ENCODE measurements at regions not wholly inside any gene's neighbourhood (a gene's known extent, or its start where the extent isn't known, plus 50 kb on each side); places are given as distances from the start of the nearest gene placed in this dataset.

DNA sequence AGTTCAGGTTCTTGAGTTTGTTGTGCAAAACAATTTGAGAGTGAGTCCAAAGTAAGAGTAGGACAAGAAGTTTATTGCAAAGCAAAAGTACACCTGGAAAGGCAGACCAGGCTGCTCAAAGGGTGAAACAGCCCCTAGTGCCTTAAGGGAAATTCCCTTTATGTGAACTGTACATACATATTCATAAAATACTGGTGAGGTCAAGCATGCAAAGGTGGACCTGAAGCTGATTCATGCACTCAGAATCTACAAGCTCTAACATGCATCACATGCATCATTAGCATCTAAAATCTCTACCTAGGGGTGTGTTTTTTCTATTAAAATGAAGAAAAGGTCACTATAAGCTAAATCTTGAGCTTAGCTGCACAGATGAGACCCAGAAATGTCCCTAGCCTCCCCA is 266.9 kb downstream of the SPATA18 start:
- Mint-ChIP-seq H3K27me3 (no peaks in the 10 kb centered on the region), H3K9me3 (no peaks in the 10 kb centered on the region)

GRCh38 chr4:52329894-52330293 is 278.8 kb downstream of the SPATA18 start:
- Mint-ChIP-seq H3K4me3 (no peak overlapping the region), H3K36me3 (ENCODE audit: low read depth) (no peaks in the 10 kb centered on the region), H3K27me3 (no peaks in the 10 kb centered on the region), H3K4me1 (no peaks in the 10 kb centered on the region), H3K27ac (no peak overlapping the region), H3K9me3 (peaks cover 16% of the 10 kb centered on the region)
- ChIA-PET CTCF (no interaction called here), POLR2A (interaction anchor here (0.6 kb wide), 1 partner anchor 606 kb away, joined by 3 read pairs; no protein-coding TSS in a partner anchor)
- DNase-seq: no peak

More for the DNA sequence above, 266.9 kb downstream of the SPATA18 start:
- no peak overlapping the region for H3K27ac Mint-ChIP-seq
- no peaks in the 10 kb centered on the region for H3K36me3 Mint-ChIP-seq (ENCODE audit: low read depth)
- ChIA-PET CTCF (no interaction called here), POLR2A (no interaction called here)
- no peak overlapping the region for H3K4me3 Mint-ChIP-seq
- no peaks in the 10 kb centered on the region for H3K4me1 Mint-ChIP-seq
- DNase-seq: no peak

DNA sequence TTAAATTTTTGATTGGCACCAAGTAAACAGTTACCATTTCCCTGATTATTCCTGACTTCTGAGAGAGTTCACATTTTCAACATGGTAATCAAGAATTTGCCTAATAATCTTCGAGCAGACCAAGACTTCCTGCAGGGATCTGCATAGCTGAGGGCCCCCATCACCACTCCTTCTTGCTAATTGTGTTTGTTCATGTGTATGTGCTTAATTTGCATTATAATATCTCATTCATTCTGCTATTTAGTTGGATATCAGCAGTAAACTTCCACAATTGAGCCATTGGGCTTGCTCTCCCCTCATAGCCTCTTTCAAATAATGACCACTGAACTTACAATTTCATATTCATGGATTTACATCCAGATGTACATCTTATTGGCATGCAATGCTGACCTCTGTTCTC is 292.5 kb downstream of the SPATA18 start:
- H3K4me3 Mint-ChIP-seq: no peak overlapping the region
- H3K27me3 Mint-ChIP-seq: no peaks in the 10 kb centered on the region
- CTCF ChIA-PET: no interaction called here
- no peak for DNase-seq
- H3K4me1 Mint-ChIP-seq: no peaks in the 10 kb centered on the region
- no peak overlapping the region for H3K27ac Mint-ChIP-seq
- POLR2A ChIA-PET: no interaction called here
- H3K36me3 Mint-ChIP-seq (ENCODE audit: low read depth): no peaks in the 10 kb centered on the region
- peaks cover 2% of the 10 kb centered on the region for H3K9me3 Mint-ChIP-seq

DNA sequence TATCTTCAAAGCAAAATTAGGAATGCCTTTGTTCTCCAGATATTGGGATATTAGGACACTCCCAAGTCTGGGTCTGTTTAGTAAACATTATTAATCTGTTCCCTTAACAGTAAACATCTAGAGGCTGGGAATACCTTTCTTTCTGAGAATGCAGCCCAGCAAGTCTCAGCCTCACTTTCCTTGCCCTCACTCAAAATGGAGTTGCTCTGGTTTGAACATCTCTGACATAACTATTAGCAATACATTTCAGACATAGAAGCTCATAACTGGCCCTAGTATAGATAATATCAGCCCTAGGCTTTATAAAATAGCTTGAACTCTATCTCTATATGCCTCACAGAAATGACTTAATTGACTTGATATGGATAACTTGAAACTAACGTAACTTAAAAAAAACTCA is 299.8 kb downstream of the SPATA18 start:
- CTCF ChIA-PET: no interaction called here
- H3K27me3 Mint-ChIP-seq: no peaks in the 10 kb centered on the region

GRCh38 chr4:52358366-52358765 is 300.7 kb downstream of the USP46 start:
- POLR2A ChIA-PET: no interaction called here
- DNase-seq: no peak
- no peaks in the 10 kb centered on the region for H3K27me3 Mint-ChIP-seq
- no peaks in the 10 kb centered on the region for H3K4me1 Mint-ChIP-seq
- H3K36me3 Mint-ChIP-seq (ENCODE audit: low read depth): no peaks in the 10 kb centered on the region
- no peak overlapping the region for H3K27ac Mint-ChIP-seq
- no peak overlapping the region for H3K4me3 Mint-ChIP-seq
- no peaks in the 10 kb centered on the region for H3K9me3 Mint-ChIP-seq
- CTCF ChIA-PET: interaction anchor here (1.0 to 1.5 kb wide), 2 partner anchors 10 to 187 kb away, joined by 4 read pairs; no protein-coding TSS in a partner anchor

More for the DNA sequence above, 299.8 kb downstream of the SPATA18 start:
- Mint-ChIP-seq H3K4me3 (no peak overlapping the region), H3K36me3 (ENCODE audit: low read depth) (no peaks in the 10 kb centered on the region), H3K27ac (no peak overlapping the region), H3K4me1 (no peaks in the 10 kb centered on the region), H3K9me3 (no peaks in the 10 kb centered on the region)
- POLR2A ChIA-PET: no interaction called here
- no peak for DNase-seq

DNA sequence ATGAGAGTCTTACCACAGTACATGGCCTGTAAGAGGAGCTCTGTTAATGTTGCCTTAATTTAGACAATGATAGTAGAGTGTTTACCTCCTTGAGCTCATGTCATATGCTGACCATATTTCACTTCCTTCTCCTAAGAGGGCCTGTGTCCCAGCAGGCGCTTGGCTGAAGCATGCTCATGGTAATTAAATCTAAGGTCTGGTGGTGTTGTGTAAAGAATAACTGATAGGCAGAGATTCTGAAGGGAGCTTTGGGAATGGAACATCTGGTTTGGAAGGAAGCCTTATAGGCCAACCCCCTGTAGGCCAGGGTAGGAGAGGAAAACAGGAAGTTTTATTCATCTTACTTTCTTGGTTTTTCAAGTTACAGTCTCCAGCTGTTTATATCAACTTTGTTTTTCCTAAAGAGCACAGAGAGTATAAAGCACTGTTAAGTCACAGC is 300.2 kb downstream of the USP46 start:
- POLR2A ChIA-PET: no interaction called here
- H3K27me3 Mint-ChIP-seq: no peaks in the 10 kb centered on the region
- CTCF ChIA-PET: interaction anchor here (1.0 to 1.5 kb wide), 2 partner anchors 10 to 186 kb away, joined by 4 read pairs; no protein-coding TSS in a partner anchor
- H3K27ac Mint-ChIP-seq: no peak overlapping the region
- no peak overlapping the region for H3K4me3 Mint-ChIP-seq
- DNase-seq: no peak
- no peaks in the 10 kb centered on the region for H3K36me3 Mint-ChIP-seq (ENCODE audit: low read depth)
- H3K4me1 Mint-ChIP-seq: no peaks in the 10 kb centered on the region
- H3K9me3 Mint-ChIP-seq: no peaks in the 10 kb centered on the region

- ChIA-PET CTCF (no interaction called here), POLR2A (no interaction called here)
- H3K4me3 Mint-ChIP-seq: no peak overlapping the region
- H3K27me3 Mint-ChIP-seq: no peaks in the 10 kb centered on the region
- DNase-seq: no peak
- H3K9me3 Mint-ChIP-seq: no peaks in the 10 kb centered on the region
- H3K4me1 Mint-ChIP-seq: no peaks in the 10 kb centered on the region
- H3K27ac Mint-ChIP-seq: no peak overlapping the region
- no peaks in the 10 kb centered on the region for H3K36me3 Mint-ChIP-seq (ENCODE audit: low read depth)
Measured at GRCh38 chr4:52366191-52366590, 292.9 kb downstream of the USP46 start.

DNA sequence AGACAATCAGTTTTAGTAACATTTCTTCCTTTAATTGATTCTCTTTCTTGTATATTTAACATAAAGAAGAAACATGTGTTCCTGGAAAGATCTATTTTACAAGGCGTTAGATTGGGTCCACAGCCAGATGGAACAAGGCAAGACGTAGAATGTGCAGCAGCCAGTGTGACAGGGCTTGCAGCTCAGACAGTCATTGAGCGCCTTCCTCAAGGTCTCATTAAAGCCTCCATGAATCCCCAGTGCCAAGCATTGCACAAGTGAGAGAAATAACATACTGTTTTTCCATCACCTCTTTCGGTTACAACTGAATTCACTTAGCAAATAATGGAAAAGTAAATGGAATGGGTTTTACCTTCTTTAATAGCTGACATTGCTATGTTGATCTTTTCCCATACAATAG is 292.5 kb downstream of the USP46 start:
- H3K27ac Mint-ChIP-seq: no peak overlapping the region
- POLR2A ChIA-PET: no interaction called here

DNA sequence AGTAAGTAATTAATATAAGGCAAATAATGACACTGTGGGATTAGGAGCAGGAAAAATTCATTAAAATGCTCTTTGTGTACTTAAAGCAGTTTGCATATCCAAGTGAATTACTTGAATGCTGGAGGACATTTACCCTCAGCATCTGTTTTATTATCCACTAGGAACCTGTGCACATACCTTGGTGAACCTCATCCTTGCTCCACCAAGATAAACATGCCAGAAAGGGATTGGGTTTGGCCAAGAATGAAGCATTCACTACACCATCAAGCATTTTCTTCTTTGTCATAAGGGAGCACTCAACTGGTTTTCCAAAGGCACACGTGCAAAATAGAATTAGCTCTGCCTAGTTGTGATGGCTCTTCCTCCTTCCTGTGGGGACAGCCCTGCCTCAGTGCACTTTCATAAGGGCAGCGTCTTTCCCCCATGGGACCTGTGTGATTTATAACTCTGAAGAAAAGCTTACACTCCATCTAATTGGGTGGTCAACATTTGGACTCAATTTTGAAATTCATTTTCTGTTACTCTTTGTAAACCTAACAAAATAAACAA is 291.7 kb downstream of the USP46 start:
- no peak for DNase-seq
- Mint-ChIP-seq H3K9me3 (no peaks in the 10 kb centered on the region), H3K27me3 (no peaks in the 10 kb centered on the region), H3K27ac (no peak overlapping the region), H3K36me3 (ENCODE audit: low read depth) (no peaks in the 10 kb centered on the region), H3K4me1 (no peaks in the 10 kb centered on the region), H3K4me3 (no peak overlapping the region)
- ChIA-PET CTCF (interaction anchor here (0.6 kb wide), 1 partner anchor 481 kb away, joined by 4 read pairs; no protein-coding TSS in a partner anchor), POLR2A (no interaction called here)

More for the DNA sequence above, 292.5 kb downstream of the USP46 start:
- no peaks in the 10 kb centered on the region for H3K9me3 Mint-ChIP-seq
- H3K27me3 Mint-ChIP-seq: no peaks in the 10 kb centered on the region
- no peaks in the 10 kb centered on the region for H3K36me3 Mint-ChIP-seq (ENCODE audit: low read depth)
- DNase-seq: no peak
- CTCF ChIA-PET: no interaction called here
- H3K4me3 Mint-ChIP-seq: no peak overlapping the region
- H3K4me1 Mint-ChIP-seq: no peaks in the 10 kb centered on the region

GRCh38 chr4:52368895-52369294 is 290.2 kb downstream of the USP46 start:
- no peak overlapping the region for H3K27ac Mint-ChIP-seq
- H3K27me3 Mint-ChIP-seq: no peaks in the 10 kb centered on the region
- CTCF ChIA-PET: no interaction called here
- H3K9me3 Mint-ChIP-seq: no peaks in the 10 kb centered on the region
- no peak for DNase-seq
- POLR2A ChIA-PET: no interaction called here
- no peak overlapping the region for H3K4me3 Mint-ChIP-seq
- H3K4me1 Mint-ChIP-seq: no peaks in the 10 kb centered on the region
- H3K36me3 Mint-ChIP-seq (ENCODE audit: low read depth): no peaks in the 10 kb centered on the region

- no peak for DNase-seq
- H3K27ac Mint-ChIP-seq: no peak overlapping the region
- ChIA-PET POLR2A (no interaction called here), CTCF (no interaction called here)
- no peaks in the 10 kb centered on the region for H3K27me3 Mint-ChIP-seq
- H3K9me3 Mint-ChIP-seq: no peaks in the 10 kb centered on the region
- H3K36me3 Mint-ChIP-seq (ENCODE audit: low read depth): no peaks in the 10 kb centered on the region
- no peaks in the 10 kb centered on the region for H3K4me1 Mint-ChIP-seq
- no peak overlapping the region for H3K4me3 Mint-ChIP-seq
Measured at GRCh38 chr4:52369649-52370048, 289.5 kb downstream of the USP46 start.

DNA sequence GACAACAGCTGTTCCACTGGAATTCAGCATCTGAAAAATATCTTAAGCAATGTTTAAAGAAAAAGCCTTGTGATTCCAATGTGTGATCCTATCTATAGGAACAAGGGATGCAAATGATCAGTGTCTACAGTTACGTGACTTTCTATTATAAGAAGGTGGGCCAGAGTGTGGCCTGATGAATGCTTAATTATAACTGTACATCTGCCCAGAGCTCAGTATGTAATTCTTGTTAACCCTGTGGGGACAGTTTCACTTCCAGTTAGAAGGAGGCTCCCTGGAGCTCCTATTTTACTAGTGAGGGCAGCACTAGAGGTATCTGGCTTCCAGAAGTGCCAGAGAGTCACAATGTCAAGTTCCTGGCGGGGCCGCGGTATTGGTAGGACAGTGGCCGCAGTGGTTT is 288.5 kb downstream of the USP46 start:
- Mint-ChIP-seq H3K9me3 (no peaks in the 10 kb centered on the region), H3K27me3 (no peaks in the 10 kb centered on the region), H3K4me3 (no peak overlapping the region), H3K27ac (no peak overlapping the region), H3K36me3 (ENCODE audit: low read depth) (no peaks in the 10 kb centered on the region), H3K4me1 (no peaks in the 10 kb centered on the region)
- no peak for DNase-seq
- CTCF ChIA-PET: no interaction called here
- POLR2A ChIA-PET: no interaction called here

DNA sequence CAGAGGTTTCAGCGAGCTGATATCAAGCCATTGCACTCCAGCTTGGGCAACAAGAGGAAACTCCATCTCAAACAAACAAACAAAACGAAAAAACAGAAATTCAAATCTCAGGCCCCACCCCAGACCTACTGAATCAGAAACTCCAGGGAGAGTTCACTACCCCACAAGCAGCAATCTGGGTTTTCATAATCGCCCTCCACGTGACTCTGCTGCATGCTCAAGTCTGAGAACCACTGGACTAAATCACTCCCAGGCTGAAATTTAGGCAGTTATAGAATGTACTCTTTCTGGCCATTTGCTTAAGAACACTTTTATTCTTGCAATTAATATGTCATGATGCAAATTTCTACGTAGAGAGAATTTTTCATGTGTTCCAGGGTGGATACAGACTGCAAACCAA is 287.3 kb downstream of the USP46 start:
- H3K27ac Mint-ChIP-seq: no peak overlapping the region
- CTCF ChIA-PET: no interaction called here
- POLR2A ChIA-PET: no interaction called here
- DNase-seq: no peak
- no peak overlapping the region for H3K4me3 Mint-ChIP-seq
- H3K4me1 Mint-ChIP-seq: no peaks in the 10 kb centered on the region
- H3K27me3 Mint-ChIP-seq: no peaks in the 10 kb centered on the region
- no peaks in the 10 kb centered on the region for H3K36me3 Mint-ChIP-seq (ENCODE audit: low read depth)
- no peaks in the 10 kb centered on the region for H3K9me3 Mint-ChIP-seq

GRCh38 chr4:52372269-52372668 is 286.8 kb downstream of the USP46 start:
- Mint-ChIP-seq H3K4me3 (no peak overlapping the region), H3K9me3 (no peaks in the 10 kb centered on the region), H3K27ac (no peak overlapping the region), H3K4me1 (no peaks in the 10 kb centered on the region), H3K36me3 (ENCODE audit: low read depth) (no peaks in the 10 kb centered on the region), H3K27me3 (no peaks in the 10 kb centered on the region)
- DNase-seq: no peak
- CTCF ChIA-PET: no interaction called here
- POLR2A ChIA-PET: no interaction called here

Measured in activated CD4-positive, alpha-beta T cell treated with anti-CD3 and anti-CD28 coated beads, Interleukin-2, amount 10 ng/mL, durations not matched to agents 7 days and 5 days (primary cell).